K562 (cell line): ENCODE measurements at regions not wholly inside any gene's neighbourhood (a gene's known extent, or its start where the extent isn't known, plus 50 kb on each side); places are given as distances from the start of the nearest gene placed in this dataset.

Source experiments
- ATAC-seq: fragments of 200-7000 bp; cut with Tn5 transposase; 3 replicates; pipeline ENCODE4 v1.9.1; 2020; ENCODE audit warnings: moderate library complexity
- BruUV-seq: library from RNA; stranded (reverse); fragments of 400-500 nt; replicated peaks from 2 replicates; lab custom pipeline; 2021; lab: Mats Ljungman, UMichigan
- CTCF ChIA-PET: fragments of 300-600 bp; formaldehyde crosslinking; extraction: SDS; loops from one replicate; lab custom pipeline; 2021; ENCODE audit warnings: low intra/inter-chr PET ratio; lab: Yijun Ruan, JAX
- POLR2A ChIA-PET: fragments of 300-600, 350-650 bp; sonication (Branson Sonifier 250); formaldehyde crosslinking; extraction: SDS; loops from one replicate; lab custom pipeline; 2021; ENCODE audit warnings: antibody characterized with exemption, inconsistent platforms; lab: Yijun Ruan, JAX
- DNase-seq, 4 experiments: peaks; one replicate each; pipeline versions ENCODE4 v3.0.0 to v3.0.0-alpha.2; 2011 to 2018; ENCODE audit warnings: low spot score in 3 of 4, mixed read lengths in 3 of 4; ENCODE audit errors: extremely low read depth in 1 of 4
- FAIRE-seq: peaks from 2 replicates; lab custom pipeline; 2011; peaks lifted over from hg19 to GRCh38; lab: Jason Lieb, UNC
- H2AFZ ChIP-seq: 2 replicates; pipeline ENCODE4 v1.6.0; 2011; ENCODE audit warnings: low read depth, low read length, control low read depth, inconsistent platforms
- H3K27ac ChIP-seq: fragments of 200-600 bp; 3 replicates; pipeline ENCODE4 v1.8.0; 2011; ENCODE audit warnings: low read depth, mild to moderate bottlenecking, control low read depth, inconsistent platforms, low read length, moderate library complexity, mixed read lengths; ENCODE audit errors: extremely low read depth
- H3K27me3 ChIP-seq, 2 experiments: fragments of 300-600 bp in 1 of 2; 2 replicates in 1 of 2; 3 replicates in 1 of 2; pipeline versions ENCODE4 v1.6.0 to v1.8.0; 2011; ENCODE audit warnings: inconsistent platforms in 2 of 2, low read length in 2 of 2, mild to moderate bottlenecking in 1 of 2, mixed read lengths in 1 of 2, moderate library complexity in 1 of 2; ENCODE audit not compliant: control insufficient read depth in 2 of 2, insufficient read depth in 2 of 2
- H3K36me3 ChIP-seq: fragments of 300-600 bp; 3 replicates; pipeline ENCODE4 v1.8.0; 2011; ENCODE audit warnings: mild to moderate bottlenecking, low read length, inconsistent platforms; ENCODE audit not compliant: control insufficient read depth, insufficient read depth
- H3K4me1 ChIP-seq, 2 experiments: fragments of 200-600 bp in 1 of 2; replicated peaks in 1 of 2; 2 replicates in 1 of 2; 3 replicates in 1 of 2; pipeline versions ENCODE4 v1.5.1 to v1.8.0; 2011; ENCODE audit warnings: inconsistent platforms in 2 of 2, low read length in 2 of 2, mild to moderate bottlenecking in 1 of 2, mixed read lengths in 1 of 2, moderate library complexity in 1 of 2; ENCODE audit not compliant: control insufficient read depth in 2 of 2, insufficient read depth in 2 of 2
- H3K4me2 ChIP-seq: 2 replicates; pipeline ENCODE4 v1.6.1; 2011; ENCODE audit warnings: low read length, control low read depth, inconsistent platforms, mixed read lengths; ENCODE audit not compliant: insufficient read depth
- H3K4me3 ChIP-seq: fragments of 200-600 bp; sonication (generic), shearing (Covaris generic); 2 replicates; pipeline ENCODE4 v1.5.1; 2016; ENCODE audit warnings: control low read depth, inconsistent platforms
- H3K79me2 ChIP-seq: fragments of 200-600 bp; 3 replicates; pipeline ENCODE4 v1.8.0; 2011; ENCODE audit warnings: low read length, inconsistent platforms; ENCODE audit not compliant: control insufficient read depth, insufficient read depth
- H3K9ac ChIP-seq, 2 experiments: 2 replicates each; pipeline versions ENCODE4 v1.6.0 to v1.6.1; 2011; ENCODE audit warnings: low read depth in 2 of 2, low read length in 2 of 2, control low read depth in 1 of 2, inconsistent platforms in 1 of 2, mild to moderate bottlenecking in 1 of 2, mixed read lengths in 1 of 2; ENCODE audit not compliant: insufficient read depth in 1 of 2
- H3K9me1 ChIP-seq: one replicate; pipeline ENCODE4 v1.6.0; 2011; ENCODE audit warnings: inconsistent platforms, mild to moderate bottlenecking, low read length, moderate library complexity; ENCODE audit not compliant: control insufficient read depth, insufficient read depth
- H3K9me3 ChIP-seq: replicated peaks from 2 replicates; pipeline ENCODE4 v1.5.1; 2011; ENCODE audit warnings: low read depth, low read length, inconsistent platforms; ENCODE audit not compliant: control insufficient read depth, insufficient read depth
- H4K20me1 ChIP-seq: replicated peaks from 2 replicates; pipeline ENCODE4 v1.6.1; 2011; ENCODE audit warnings: low read length, inconsistent platforms, mixed read lengths; ENCODE audit not compliant: control insufficient read depth, insufficient read depth
- ATF7 ChIP-seq: fragments of 450-650 bp; IDR thresholded peaks from 2 replicates; pipeline ENCODE4 v1.7.1; 2014; ENCODE audit warnings: mild to moderate bottlenecking, moderate library complexity
- BMI1 ChIP-seq: fragments of 150-350 bp; IDR thresholded peaks from 2 replicates; pipeline ENCODE4 v1.6.1; 2014; ENCODE audit warnings: low read length
- CHD4 ChIP-seq: fragments of 200-600 bp; sonication (generic); IDR thresholded peaks from 3 replicates; pipeline ENCODE4 v1.6.1; 2012; ENCODE audit warnings: low read depth, mild to moderate bottlenecking, mixed read lengths, low read length, inconsistent platforms; ENCODE audit not compliant: insufficient read depth, insufficient replicate concordance, poor library complexity, severe bottlenecking
- HNRNPH1 ChIP-seq: fragments of 200-400 bp; formaldehyde crosslinking; optimal IDR thresholded peaks from 2 replicates; pipeline ENCODE3; 2017; ENCODE audit warnings: low read depth, mild to moderate bottlenecking, low read length, moderate library complexity
- MAFK ChIP-seq: IDR thresholded peaks from 2 replicates; pipeline ENCODE4 v1.6.1; 2011; ENCODE audit warnings: low read length, improper control_type of control experiment
- OTX1 ChIP-seq: fragments of 450-650 bp; formaldehyde crosslinking; IDR thresholded peaks from 2 replicates; pipeline ENCODE4 v1.4.0; 2022; ENCODE audit warnings: mild to moderate bottlenecking
- RFX1 ChIP-seq: fragments of 450-650 bp; IDR thresholded peaks from 2 replicates; pipeline ENCODE4 v1.6.1; 2016; ENCODE audit warnings: mild to moderate bottlenecking, moderate library complexity
- SMC3 ChIP-seq: conservative IDR thresholded peaks from 2 replicates; pipeline ENCODE4 v1.6.1; 2011; ENCODE audit warnings: low read depth, low read length, improper control_type of control experiment; ENCODE audit not compliant: insufficient read depth
- ZNF347 ChIP-seq: fragments of 450-650 bp; formaldehyde crosslinking; IDR thresholded peaks from 2 replicates; pipeline ENCODE4 v1.4.0; 2020; ENCODE audit warnings: low read depth, mild to moderate bottlenecking, moderate library complexity
- ZNF436 ChIP-seq: fragments of 250-450, 450-650 bp; sonication (Bioruptor Pico); formaldehyde crosslinking; IDR thresholded peaks from 2 replicates; pipeline ENCODE4 v1.7.0; 2020; ENCODE audit warnings: mild to moderate bottlenecking
- WGBS: fragments of 100-300 bp; shearing (Covaris generic); methylation state at CpG from one replicate; pipeline ENCODE4 v1.1.6; 2016; ENCODE audit warnings: low coverage, mixed read lengths; ENCODE audit not compliant: insufficient coverage; ENCODE audit errors: missing lambda C conversion rate; 5-methylcytosine and 5-hydroxymethylcytosine counted together
- in situ Hi-C: fragments of 300-500 bp; cut with MboI; formaldehyde crosslinking; loops from 4 replicates; pipeline ENCODE4 v1.15.0; 2018; ENCODE audit warnings: inconsistent platforms, mixed read lengths
- intact Hi-C: fragments of 100-400 bp; cut with micrococcal nuclease; formaldehyde crosslinking; loops from 2 replicates; pipeline ENCODE4 v1.14.2; 2022
- TF ChIP-seq, protein P1 (sequence below): fragments of 450-650 bp; IDR thresholded peaks from 2 replicates; pipeline ENCODE4 v1.6.1; 2017; ENCODE audit warnings: antibody characterized with exemption
- TF ChIP-seq, protein P2 (sequence below): fragments of 450-650 bp; IDR thresholded peaks from 2 replicates; pipeline ENCODE4 v1.6.1; 2016; ENCODE audit warnings: low read depth, mild to moderate bottlenecking, moderate library complexity
- TF ChIP-seq, protein P3 (sequence below): fragments of 450-650 bp; IDR thresholded peaks from 2 replicates; pipeline ENCODE4 v1.6.1; 2017; ENCODE audit warnings: antibody characterized with exemption, mild to moderate bottlenecking

DNA sequence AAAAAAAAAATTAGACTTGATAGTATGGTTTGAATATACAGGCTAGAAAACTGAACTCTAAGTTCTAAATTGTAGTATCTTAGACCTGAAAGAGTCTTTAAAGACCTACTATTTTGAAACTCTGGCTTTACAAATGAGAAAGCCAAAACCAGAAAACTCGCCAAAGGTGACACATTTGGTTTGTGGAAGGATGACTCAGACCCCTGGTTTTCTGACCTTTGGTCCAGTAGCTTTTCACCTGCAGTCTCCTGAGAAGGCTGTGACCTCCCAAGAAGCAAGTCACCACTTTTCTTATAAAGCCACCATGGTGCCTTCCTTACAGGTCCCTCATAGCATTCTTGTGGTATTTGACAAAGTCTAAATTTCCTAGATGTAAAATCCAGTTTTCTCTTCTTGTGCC lies 102.1 kb upstream of the CEP78 start:
- Histone ChIP-seq H3K4me2 (no peak overlapping the region), H3K4me3 (no peak overlapping the region), H3K9me3 (no peaks in the 10 kb centered on the region), H3K9ac (no peak overlapping the region), H3K27me3 (no peaks in the 10 kb centered on the region; a peak in 1 of 5 replicates), H3K79me2 (no peaks in the 10 kb centered on the region), H3K27ac (no peak overlapping the region), H4K20me1 (no peaks in the 10 kb centered on the region), H2AFZ (no peak overlapping the region), H3K36me3 (no peaks in the 10 kb centered on the region), H3K9me1 (no peaks in the 10 kb centered on the region), H3K4me1 (no peaks in the 10 kb centered on the region)
- TF ChIP-seq RFX1 = no peak
- TF ChIP-seq, protein P1, sequence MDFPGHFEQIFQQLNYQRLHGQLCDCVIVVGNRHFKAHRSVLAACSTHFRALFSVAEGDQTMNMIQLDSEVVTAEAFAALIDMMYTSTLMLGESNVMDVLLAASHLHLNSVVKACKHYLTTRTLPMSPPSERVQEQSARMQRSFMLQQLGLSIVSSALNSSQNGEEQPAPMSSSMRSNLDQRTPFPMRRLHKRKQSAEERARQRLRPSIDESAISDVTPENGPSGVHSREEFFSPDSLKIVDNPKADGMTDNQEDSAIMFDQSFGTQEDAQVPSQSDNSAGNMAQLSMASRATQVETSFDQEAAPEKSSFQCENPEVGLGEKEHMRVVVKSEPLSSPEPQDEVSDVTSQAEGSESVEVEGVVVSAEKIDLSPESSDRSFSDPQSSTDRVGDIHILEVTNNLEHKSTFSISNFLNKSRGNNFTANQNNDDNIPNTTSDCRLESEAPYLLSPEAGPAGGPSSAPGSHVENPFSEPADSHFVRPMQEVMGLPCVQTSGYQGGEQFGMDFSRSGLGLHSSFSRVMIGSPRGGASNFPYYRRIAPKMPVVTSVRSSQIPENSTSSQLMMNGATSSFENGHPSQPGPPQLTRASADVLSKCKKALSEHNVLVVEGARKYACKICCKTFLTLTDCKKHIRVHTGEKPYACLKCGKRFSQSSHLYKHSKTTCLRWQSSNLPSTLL = no peak
- no peak for TF ChIP-seq ZNF347 (CRISPR knock-in tag)
- no peak for TF ChIP-seq CHD4
- TF ChIP-seq, protein P2, sequence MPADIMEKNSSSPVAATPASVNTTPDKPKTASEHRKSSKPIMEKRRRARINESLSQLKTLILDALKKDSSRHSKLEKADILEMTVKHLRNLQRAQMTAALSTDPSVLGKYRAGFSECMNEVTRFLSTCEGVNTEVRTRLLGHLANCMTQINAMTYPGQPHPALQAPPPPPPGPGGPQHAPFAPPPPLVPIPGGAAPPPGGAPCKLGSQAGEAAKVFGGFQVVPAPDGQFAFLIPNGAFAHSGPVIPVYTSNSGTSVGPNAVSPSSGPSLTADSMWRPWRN = no peak
- TF ChIP-seq MAFK = no peak
- no peak for TF ChIP-seq OTX1 (CRISPR knock-in tag)
- no peak for TF ChIP-seq ATF7
- TF ChIP-seq, protein P3, sequence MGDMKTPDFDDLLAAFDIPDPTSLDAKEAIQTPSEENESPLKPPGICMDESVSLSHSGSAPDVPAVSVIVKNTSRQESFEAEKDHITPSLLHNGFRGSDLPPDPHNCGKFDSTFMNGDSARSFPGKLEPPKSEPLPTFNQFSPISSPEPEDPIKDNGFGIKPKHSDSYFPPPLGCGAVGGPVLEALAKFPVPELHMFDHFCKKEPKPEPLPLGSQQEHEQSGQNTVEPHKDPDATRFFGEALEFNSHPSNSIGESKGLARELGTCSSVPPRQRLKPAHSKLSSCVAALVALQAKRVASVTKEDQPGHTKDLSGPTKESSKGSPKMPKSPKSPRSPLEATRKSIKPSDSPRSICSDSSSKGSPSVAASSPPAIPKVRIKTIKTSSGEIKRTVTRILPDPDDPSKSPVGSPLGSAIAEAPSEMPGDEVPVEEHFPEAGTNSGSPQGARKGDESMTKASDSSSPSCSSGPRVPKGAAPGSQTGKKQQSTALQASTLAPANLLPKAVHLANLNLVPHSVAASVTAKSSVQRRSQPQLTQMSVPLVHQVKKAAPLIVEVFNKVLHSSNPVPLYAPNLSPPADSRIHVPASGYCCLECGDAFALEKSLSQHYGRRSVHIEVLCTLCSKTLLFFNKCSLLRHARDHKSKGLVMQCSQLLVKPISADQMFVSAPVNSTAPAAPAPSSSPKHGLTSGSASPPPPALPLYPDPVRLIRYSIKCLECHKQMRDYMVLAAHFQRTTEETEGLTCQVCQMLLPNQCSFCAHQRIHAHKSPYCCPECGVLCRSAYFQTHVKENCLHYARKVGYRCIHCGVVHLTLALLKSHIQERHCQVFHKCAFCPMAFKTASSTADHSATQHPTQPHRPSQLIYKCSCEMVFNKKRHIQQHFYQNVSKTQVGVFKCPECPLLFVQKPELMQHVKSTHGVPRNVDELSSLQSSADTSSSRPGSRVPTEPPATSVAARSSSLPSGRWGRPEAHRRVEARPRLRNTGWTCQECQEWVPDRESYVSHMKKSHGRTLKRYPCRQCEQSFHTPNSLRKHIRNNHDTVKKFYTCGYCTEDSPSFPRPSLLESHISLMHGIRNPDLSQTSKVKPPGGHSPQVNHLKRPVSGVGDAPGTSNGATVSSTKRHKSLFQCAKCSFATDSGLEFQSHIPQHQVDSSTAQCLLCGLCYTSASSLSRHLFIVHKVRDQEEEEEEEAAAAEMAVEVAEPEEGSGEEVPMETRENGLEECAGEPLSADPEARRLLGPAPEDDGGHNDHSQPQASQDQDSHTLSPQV = no peak
- TF ChIP-seq SMC3 = no peak
- no peak for TF ChIP-seq BMI1
- TF ChIP-seq ZNF436 (CRISPR knock-in tag) = no peak
- no peak for TF ChIP-seq HNRNPH1
- ChIA-PET POLR2A (no interaction called here), CTCF (no interaction called here)
- no TSS peak for BruUV-seq
- no peak for DNase-seq
- WGBS = 17% methylated on average over 1 of the region's 1 CpG
- no peak for FAIRE-seq
- ATAC-seq = no peak
- intact Hi-C loops (no loop called here), in situ Hi-C loops (no loop called here)
